GM18511 (cell line): ENCODE measurements at regions not wholly inside any gene's neighbourhood (a gene's known extent, or its start where the extent isn't known, plus 50 kb on each side); places are given as distances from the start of the nearest gene placed in this dataset.

Source experiments
- ATAC-seq: cut with Tn5 transposase; IDR thresholded peaks from one replicate; pipeline ENCODE4 v1.9.1; 2021; ENCODE audit warnings: mild to moderate bottlenecking, moderate library complexity; ENCODE audit not compliant: unreplicated experiment

DNA sequence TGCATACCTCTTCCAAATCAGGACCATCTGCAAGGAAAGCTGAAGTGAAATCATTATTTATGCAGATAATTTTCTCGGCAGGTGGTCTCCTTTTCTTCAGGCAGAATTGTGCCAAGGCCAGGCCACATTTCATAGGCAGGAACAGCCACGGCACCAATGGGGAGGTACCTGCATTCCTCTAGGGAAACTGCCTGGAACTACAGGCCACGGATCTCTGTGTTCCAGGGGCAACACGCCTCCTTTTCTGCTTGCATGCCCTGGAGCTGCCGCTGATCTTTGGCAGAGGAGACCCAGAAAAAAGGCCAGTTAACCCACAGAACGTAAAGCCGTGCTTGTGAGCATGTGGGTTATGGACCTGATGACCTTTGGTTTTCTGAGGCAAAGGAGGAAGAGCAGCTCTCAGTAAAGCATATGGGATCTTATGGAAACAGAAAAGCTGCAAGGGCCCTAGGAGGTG is 111.2 kb upstream of the KIAA1217 start:
- no peak for ATAC-seq

DNA sequence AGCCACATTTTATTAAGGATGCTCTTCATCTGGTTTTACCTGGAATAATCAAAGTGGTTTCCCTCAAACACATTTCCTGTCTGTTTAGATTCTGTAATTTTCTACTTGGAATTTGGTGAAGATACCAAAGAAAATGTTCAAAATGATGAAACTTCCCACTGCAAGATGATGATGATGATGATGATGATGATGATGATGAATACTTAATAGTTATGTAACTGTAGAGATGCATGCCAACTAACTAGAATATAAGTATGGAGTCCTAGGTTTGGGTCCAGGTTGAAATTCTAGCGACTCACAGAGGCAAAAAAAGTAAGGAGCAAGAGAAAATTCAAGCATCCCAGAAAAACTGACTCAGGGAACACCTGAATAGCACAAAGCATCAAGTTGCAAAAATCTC is 104.0 kb upstream of the KIAA1217 start:
- no peak for ATAC-seq

DNA sequence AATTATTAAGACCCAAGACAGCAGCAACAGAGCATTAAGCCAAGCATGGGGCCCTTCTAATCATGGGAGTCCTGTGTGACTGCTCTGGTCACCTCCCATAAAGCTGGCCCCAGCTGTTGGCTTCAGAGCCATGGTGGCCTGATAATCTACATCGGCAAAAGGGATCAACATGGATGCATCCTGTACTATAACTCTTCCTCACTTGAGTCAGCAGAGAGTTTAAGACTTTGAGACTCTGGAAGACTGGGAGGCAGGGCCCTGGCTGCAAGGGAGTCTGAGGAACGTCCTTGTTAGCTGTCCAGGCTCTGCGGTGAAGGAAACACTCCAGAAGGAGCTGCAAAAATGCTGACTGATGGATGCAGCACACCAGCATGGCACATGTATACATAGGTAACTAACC is 95.0 kb upstream of the KIAA1217 start:
- ATAC-seq: no peak

DNA sequence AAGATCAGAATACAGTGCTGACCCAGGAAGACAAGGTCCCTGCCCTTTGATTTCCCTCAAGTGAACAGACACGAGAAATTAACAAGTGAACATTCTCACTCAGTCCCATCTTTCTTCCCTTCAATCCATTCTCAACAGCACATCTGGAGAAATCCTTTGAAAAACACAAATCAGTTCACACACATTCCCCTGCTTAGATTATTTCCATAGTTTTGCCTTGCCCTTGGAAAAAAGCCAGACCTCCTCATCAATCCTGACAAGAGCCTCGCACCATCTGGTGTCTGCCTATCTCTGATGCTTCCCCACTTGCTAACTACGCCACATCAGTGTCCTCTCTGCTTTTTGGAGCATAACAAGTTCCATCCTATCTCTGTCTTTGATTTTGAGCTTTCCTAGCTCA is 94.4 kb upstream of the KIAA1217 start:
- no peak for ATAC-seq

DNA sequence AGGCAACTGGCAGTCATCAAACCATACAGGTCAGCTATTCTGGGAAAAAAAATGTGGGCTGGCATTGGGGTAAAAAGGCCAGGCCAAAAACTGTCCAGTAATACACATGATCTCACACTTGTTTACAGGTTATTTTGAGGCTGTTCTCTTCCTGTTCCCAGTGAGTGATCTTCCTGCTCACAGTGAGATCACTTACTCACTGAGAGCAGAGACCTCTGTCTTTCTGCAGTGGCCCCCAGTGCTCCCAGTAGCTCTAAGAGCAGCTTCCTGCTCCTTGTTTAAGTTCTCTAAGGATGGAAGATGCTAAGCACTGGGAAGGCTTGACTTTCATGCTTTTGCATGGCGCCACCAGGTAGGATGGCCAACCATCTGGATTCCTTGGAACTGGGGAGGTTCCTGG is 93.5 kb upstream of the KIAA1217 start:
- no peak for ATAC-seq

DNA sequence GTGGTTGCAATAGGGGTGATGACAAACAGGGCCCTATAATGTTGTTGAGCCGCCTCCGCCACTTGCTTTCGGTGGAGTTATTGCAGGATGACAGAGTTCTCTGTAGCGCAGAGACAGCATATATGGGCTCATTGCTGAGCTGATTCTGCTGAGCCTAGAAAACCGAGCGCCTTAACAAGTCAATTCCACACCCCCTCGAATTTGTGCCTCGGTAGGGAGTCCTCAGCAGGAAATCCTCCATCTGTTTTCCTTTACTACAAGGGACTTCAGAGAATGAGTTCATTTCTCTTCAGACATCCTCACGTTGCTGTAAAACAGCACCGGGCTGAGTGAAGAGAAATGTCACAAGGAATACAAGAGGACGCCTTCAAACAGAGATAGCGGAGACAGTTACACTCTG is 90.7 kb upstream of the KIAA1217 start:
- ATAC-seq: no peak

DNA sequence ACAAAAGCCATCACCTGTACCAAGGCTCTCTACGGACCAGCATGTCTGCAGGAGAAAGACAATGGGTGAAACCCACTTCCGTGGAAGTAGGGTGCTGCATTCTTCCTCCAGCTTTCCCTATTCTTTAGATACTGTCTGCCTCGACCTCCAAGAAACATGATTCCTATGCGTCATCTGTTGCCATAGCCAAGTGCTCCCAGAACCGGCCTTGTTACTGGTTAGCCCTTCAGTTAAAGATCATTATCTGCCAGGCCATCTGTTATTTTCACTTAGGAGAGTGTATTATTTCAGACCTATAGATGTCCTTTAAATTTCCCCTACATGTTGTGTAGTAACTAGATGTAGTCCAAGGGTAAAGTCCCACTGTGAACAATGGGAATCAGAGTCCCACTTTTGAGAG is 89.0 kb upstream of the KIAA1217 start:
- ATAC-seq: no peak

DNA sequence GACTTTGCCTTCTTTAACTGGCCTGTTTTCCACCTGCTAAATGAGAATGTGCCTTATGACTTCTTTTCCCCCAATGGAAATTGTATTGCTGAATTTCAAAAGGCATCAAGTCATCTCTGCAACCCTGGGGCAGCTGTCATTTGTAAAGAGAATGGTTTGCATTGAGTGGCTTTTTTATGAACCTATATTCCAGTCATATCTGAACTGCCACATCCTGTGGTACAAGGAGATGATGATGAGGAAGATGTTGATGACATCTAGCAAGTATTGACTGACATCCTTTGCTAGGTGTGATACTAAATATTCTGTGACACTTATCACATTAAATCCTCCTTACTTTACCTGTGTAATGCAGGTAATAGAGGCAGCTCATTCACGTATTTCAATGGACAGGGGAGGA is 88.3 kb upstream of the KIAA1217 start:
- ATAC-seq: no peak

DNA sequence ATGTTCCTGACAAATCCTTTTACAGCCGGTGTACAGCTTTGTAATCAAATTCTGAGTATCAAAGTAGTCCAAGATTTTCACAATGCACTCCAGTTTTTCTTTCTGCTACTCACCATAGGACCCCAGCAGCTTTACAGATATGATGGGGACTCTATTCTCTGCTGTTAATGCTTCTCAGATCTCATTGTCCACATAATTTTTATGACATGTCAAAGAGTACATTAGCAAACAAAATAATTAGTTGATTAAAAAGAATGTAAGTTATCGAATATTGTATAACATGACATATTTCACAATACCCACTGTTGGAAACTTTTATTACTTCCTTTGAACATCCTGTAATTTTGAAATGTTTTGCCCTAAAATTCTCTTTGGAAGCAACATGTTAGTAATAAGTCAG is 81.4 kb upstream of the KIAA1217 start:
- ATAC-seq: no peak

DNA sequence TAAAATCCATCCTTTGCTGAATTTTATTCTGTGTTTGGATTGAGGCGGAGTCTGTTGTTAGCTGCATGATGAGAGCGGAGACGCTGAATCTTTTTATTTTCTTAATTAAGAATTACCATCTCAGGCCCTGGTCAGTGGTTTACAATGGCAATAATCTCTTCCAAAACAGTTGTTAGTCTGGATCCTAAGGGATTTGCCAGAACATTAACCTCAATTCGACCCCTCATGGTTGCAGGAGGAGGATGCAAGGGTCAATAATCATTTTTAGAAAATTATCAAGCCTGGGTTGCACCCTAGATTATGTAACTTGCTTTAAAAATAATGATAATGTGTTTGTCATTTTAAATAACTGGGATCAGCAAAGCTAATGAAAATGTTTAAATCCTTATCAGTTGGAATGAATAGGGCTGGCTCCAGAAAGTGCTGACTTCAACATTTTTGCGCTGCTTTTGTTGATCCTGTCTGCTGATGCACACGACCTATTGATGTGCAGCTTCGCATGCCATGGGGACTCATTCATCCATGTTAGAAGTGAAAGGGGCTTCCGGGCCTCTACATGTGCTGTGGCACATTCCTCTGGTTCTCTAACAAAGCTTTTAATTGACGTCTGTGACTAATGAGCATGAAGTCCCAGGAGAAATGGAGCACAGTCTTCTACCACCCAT is 80.7 kb upstream of the KIAA1217 start:
- no peak for ATAC-seq

DNA sequence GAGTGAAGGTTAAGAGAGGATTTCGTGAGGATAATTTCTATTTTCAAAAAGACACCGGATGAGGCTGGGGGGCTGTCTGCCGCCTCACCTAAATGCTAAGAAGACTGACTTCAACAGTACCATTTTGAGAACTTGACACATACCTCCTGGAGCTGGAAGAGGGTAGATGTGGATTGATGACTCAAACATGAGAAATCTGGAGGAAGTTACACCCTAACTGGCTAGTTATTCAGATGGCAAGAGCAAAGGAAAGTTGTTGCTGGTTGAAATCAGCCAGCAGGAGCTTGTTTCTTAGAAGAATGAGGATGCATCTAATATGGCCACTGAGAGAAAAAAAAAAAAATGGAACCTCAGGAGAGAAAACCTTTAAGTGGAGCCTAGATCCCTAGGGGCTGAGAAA is 76.2 kb upstream of the KIAA1217 start:
- no peak for ATAC-seq

DNA sequence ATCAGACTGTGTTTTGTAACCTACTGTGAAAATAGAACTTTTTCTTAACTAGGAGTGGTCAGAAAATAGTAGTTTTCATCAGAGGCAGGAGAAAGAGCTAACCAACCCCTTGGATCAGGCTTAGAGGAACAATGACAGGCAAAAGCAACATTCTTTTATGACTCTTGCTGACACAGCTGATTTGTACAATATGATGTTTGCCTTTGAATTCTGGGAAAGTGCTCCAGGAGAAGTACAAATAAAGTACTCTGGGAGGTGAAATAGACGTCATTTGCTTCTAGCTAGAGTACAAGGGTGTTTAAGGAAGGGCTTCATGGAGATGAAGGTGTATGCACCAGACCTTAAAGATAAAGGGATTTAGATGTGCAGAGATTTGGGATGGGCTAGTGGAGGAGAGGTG is 75.1 kb upstream of the KIAA1217 start:
- no peak for ATAC-seq

DNA sequence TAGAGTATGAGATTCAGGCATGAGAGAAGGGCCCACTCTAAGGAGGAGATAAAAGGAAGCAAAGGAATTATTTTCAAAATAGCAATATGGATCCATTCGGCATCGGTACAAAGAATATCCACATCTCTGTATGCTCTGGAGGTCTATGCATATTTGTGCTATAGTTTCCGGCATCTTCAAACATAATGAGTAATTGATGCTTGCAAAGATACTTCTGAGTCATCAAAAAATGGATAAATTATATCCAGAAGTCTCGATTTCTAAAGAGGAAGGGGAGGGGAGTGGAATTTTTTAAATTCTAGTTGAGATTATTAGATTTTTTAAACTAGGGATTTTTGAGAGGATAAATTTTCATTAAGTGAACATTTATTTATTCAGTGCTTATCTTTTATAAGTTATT is 72.9 kb upstream of the KIAA1217 start:
- no peak for ATAC-seq

DNA sequence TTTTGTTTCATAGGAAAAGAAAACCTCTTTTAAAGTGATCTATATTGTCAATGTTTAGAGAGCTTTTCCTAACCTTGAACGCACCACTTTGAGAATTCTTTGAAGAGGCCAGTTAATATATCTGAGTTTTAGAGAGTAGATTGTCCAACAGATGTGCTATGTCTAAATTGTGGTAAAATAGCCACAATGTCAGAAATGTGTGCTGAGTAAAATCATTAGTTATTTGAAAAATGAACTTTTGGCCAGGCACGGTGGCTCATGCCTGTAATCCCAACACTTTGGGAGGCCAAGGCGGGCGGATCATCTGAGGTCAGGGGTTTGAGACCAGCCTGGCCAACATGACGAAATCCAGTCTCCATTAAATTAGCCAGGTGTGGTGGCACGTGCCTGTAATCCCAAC is 61.6 kb upstream of the KIAA1217 start:
- ATAC-seq: no peak

DNA sequence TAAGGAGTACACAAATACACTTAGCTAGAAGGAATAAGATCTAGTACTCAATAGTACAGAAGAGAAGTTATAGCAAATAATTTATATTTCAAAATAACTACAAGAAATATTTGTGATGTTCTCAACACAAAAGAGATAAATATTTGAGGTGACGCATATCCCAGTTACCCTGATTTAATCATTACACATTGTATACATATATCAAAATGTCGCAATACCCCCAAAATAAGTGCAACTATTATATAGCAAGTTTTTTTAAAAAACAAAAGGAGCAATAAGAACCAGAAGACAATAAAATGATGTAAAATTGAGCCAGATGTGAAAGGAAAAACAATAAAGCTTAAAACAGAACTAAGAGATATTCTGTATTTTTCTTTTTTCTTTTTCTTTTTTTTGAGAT is 59.3 kb upstream of the KIAA1217 start:
- ATAC-seq: no peak

DNA sequence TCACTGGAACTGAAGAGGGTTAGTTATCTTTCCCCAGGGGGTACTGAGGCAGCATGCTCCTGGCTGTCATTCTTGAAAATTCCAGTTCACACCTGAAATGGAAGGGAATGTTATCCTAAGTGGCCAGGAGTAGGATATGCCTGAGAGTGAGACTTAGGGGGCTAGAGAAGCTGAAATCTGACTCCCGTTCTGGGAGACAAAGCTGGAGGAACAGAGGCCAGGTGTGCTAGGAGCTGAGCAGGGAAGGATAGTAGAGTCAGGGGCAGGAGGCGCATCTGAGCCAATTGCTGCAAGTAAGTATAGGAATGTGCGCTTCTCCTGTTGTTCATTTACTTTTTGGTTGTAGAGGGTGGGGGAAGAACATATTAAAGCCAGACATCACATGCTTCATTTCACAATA is 58.1 kb upstream of the KIAA1217 start:
- no peak for ATAC-seq

DNA sequence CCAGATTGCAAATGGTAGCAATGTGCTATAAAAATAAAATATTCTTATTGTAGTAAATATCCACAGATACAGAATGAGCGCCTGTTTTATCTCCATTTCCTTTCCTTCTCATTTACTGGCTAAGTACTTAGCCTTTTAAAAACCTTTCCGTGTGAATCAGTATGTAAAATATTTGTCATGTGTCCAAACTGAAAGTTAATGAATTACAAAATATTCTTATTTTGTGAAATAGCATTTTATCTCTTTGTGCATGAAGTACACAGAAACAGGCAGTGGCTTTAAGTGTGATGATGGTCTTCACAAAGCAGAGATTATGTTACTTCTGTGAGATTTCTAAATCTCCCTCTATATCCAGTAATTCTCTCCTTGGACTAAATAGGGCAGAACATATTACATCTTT is 56.7 kb upstream of the KIAA1217 start:
- ATAC-seq: no peak

DNA sequence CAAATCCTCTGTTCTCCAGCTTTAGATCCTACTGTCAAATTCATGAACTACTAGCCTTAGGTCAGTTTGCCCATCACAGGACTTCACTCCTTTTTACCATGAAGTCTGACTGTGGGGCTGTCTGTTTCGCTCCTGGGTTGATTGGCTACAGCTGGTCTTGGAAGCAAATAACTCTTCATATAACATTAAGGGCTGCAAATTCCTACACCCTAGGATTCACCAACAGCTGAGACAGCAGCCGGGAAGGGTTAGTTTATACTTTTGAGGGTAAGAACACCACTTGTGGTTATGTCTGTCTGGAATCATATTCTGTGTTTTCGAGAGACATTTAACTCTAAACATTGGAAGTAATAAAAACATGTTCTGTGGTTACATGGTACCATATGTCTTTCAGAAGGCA is 55.9 kb upstream of the KIAA1217 start:
- no peak for ATAC-seq

DNA sequence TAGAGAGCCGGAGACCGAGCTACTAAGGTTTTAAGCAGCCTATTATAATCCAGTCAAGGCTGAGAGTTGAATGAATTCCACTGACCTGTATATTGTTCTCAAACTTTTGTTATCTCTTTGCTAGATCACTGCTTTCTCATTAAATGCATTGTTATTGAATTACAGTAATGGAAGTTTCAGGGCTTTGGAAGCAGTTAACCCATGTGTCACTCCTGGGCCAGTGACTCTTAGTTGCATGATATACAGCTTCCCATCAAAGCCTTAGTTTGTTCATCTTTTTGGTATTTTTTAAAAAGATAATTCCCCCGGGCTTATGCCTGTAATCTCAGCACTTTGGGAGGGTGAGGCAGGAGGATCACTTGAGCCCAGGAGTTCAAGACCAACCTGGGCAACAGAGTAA is 55.4 kb upstream of the KIAA1217 start:
- no peak for ATAC-seq

DNA sequence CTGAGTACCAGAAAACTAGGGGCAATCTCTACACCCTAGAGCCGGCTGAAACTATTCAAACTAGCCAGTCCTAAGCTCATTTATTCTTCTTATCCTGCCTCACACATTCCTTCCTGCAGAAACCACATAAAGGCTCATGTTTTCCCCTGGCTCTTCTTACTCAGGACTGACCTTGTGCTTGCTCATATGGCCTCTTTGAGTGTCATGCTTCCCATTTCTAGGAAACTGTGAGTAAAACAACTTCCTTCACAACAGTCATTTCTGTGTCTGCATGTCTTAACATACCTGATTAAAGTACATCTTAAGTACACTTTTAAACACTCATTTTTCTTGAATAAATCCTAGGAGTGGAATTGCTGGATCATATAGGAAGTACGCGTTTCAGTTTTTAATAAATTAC is 52.3 kb upstream of the KIAA1217 start:
- ATAC-seq: no peak

DNA sequence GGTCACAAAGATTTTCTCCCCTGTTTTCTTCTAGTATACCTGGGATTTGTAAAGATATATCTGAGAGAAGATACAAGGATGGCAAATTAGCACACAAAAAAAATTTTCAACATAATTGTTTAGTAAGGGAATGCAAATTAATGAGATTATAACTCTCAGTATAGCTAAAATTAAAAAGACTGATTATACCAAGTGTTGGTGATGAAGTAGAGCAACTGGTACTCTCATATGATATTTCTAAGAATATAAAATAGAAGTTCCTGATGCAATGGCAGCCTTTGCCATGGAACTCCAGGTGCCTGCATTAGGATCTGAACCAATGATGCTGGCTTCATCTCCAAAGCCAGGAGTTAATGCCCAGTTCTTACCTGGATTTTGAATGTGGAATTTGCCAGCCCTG is 51.4 kb upstream of the KIAA1217 start:
- ATAC-seq: no peak
